HCT116 (cell line): ENCODE measurements at regions not wholly inside any gene's neighbourhood (a gene's known extent, or its start where the extent isn't known, plus 50 kb on each side); places are given as distances from the start of the nearest gene placed in this dataset.

Experiments
- ATAC-seq: fragments of 200-7000 bp; cut with Tn5 transposase; 2 replicates; pipeline ENCODE4 v1.9.1; 2020; ENCODE audit warnings: mild to moderate bottlenecking, moderate library complexity
- BruUV-seq: library from RNA; stranded (reverse); fragments of 400-500 nt; replicated peaks from 2 replicates; lab custom pipeline; 2021; lab: Mats Ljungman, UMichigan
- CTCF ChIA-PET: fragments of 300-600 bp; sonication (Branson Sonifier 250); formaldehyde crosslinking; loops from one replicate; lab custom pipeline; 2021; ENCODE audit warnings: antibody characterized with exemption; lab: Charles Lee
- POLR2A ChIA-PET: fragments of 300-600, 350-600 bp; sonication (Branson Sonifier 250); formaldehyde crosslinking; loops from one replicate; lab custom pipeline; 2021; ENCODE audit warnings: antibody characterized with exemption; lab: Charles Lee
- RAD21 ChIA-PET, 2 experiments: fragments of 300-600 bp; sonication (Branson Sonifier 250); formaldehyde crosslinking; loops; one replicate each; lab custom pipeline; 2023; ENCODE audit warnings: low total read pairs in 2 of 2; ENCODE audit not compliant: uncharacterized antibody in 2 of 2, unreplicated experiment in 2 of 2, low non-redundant PET in 1 of 2; lab: Charles Lee
- DNase-seq: peaks from one replicate; pipeline ENCODE4 v3.0.0-alpha.2; 2010; ENCODE audit warnings: low read depth, low spot score
- H2AFZ ChIP-seq: fragments of 200-600 bp; shearing (Covaris generic), sonication (generic); 2 replicates; pipeline ENCODE4 v1.6.1; 2017; ENCODE audit warnings: low read depth, mixed run types, mixed read lengths, antibody characterized with exemption, low read length; ENCODE audit not compliant: poor library complexity, severe bottlenecking
- H3K27ac ChIP-seq: 2 replicates; pipeline ENCODE4 v1.5.1; 2012; ENCODE audit warnings: low read depth, low read length
- H3K27me3 ChIP-seq: fragments of 200-600 bp; sonication (generic); 2 replicates; pipeline ENCODE4 v1.6.1; 2016; ENCODE audit warnings: mixed run types, low read length, mixed read lengths; ENCODE audit not compliant: insufficient read depth
- H3K36me3 ChIP-seq, 2 experiments: fragments of 200-500 bp in 1 of 2; fragments of 200-600 bp in 1 of 2; sonication (Bioruptor generic) in 1 of 2; sonication (generic) in 1 of 2; 2 replicates each; pipeline versions ENCODE4 v1.5.1 to v1.6.1; 2014 to 2016; ENCODE audit warnings: low read length in 2 of 2, inconsistent platforms in 1 of 2, mixed read lengths in 1 of 2, mixed run types in 1 of 2; ENCODE audit not compliant: insufficient read depth in 2 of 2, control insufficient read depth in 1 of 2
- H3K4me1 ChIP-seq, 2 experiments: fragments of 200-600 bp in 1 of 2; sonication (generic) in 1 of 2; 2 replicates each; pipeline versions ENCODE4 v1.5.1 to v1.6.1; 2012 to 2017; ENCODE audit warnings: low read length in 2 of 2, inconsistent platforms in 1 of 2, mild to moderate bottlenecking in 1 of 2, mixed read lengths in 1 of 2, mixed run types in 1 of 2, moderate library complexity in 1 of 2; ENCODE audit not compliant: insufficient read depth in 2 of 2, control insufficient read depth in 1 of 2
- H3K4me2 ChIP-seq: fragments of 200-600 bp; sonication (generic); 2 replicates; pipeline ENCODE4 v1.6.1; 2017; ENCODE audit warnings: mixed run types, low read length, mixed read lengths
- H3K4me3 ChIP-seq, 2 experiments: fragments of 200-600 bp in 1 of 2; sonication (generic) in 1 of 2; replicated peaks in 1 of 2; 2 replicates each; pipeline ENCODE4 v1.5.1; 2011 to 2016; ENCODE audit warnings: low read length in 2 of 2, control low read depth in 1 of 2, low read depth in 1 of 2, mild to moderate bottlenecking in 1 of 2, mixed read lengths in 1 of 2, mixed run types in 1 of 2
- H3K79me2 ChIP-seq: fragments of 200-600 bp; sonication (generic); 2 replicates; pipeline ENCODE4 v1.6.1; 2017; ENCODE audit warnings: mild to moderate bottlenecking, mixed run types, low read length, moderate library complexity, mixed read lengths; ENCODE audit not compliant: insufficient read depth
- H3K9ac ChIP-seq: fragments of 200-600 bp; sonication (generic); 2 replicates; pipeline ENCODE4 v1.6.1; 2016; ENCODE audit warnings: low read length, mixed read lengths
- H3K9me2 ChIP-seq: fragments of 200-600 bp; sonication (generic), shearing (Covaris generic); 2 replicates; pipeline ENCODE4 v1.6.1; 2017; ENCODE audit warnings: mixed run types, mild to moderate bottlenecking, moderate library complexity; ENCODE audit not compliant: insufficient read depth
- H3K9me3 ChIP-seq, 2 experiments: fragments of 200-500 bp in 1 of 2; fragments of 200-600 bp in 1 of 2; sonication (Bioruptor generic) in 1 of 2; sonication (generic) in 1 of 2; 2 replicates each; pipeline ENCODE4 v1.6.1; 2014 to 2017; ENCODE audit warnings: low read length in 2 of 2, mixed read lengths in 2 of 2, inconsistent platforms in 1 of 2, low read depth in 1 of 2, mild to moderate bottlenecking in 1 of 2, mixed run types in 1 of 2, moderate library complexity in 1 of 2; ENCODE audit not compliant: control insufficient read depth in 1 of 2, insufficient read depth in 1 of 2
- H4K20me1 ChIP-seq: fragments of 200-600 bp; sonication (generic), shearing (Covaris generic); 2 replicates; pipeline ENCODE4 v1.6.1; 2017; ENCODE audit warnings: mixed run types, mild to moderate bottlenecking, moderate library complexity; ENCODE audit not compliant: insufficient read depth
- ATF3 ChIP-seq: IDR thresholded peaks from 2 replicates; pipeline ENCODE4 v1.6.1; 2012
- CBX3 ChIP-seq: IDR thresholded peaks from 2 replicates; pipeline ENCODE4 v1.6.1; 2012; ENCODE audit warnings: low read depth
- CEBPB ChIP-seq: IDR thresholded peaks from 2 replicates; pipeline ENCODE4 v1.6.1; 2012; ENCODE audit warnings: low read depth
- CTCF ChIP-seq, 3 experiments: fragments of 200-600 bp in 1 of 3; sonication (generic) in 1 of 3; IDR thresholded peaks in 2 of 3; conservative IDR thresholded peaks in 1 of 3; 2 replicates each; pipeline ENCODE4 v1.5.1; 2012 to 2017; ENCODE audit warnings: low read depth in 2 of 3, low read length in 2 of 3, antibody characterized with exemption in 1 of 3, borderline replicate concordance in 1 of 3, control low read depth in 1 of 3, mild to moderate bottlenecking in 1 of 3, mixed read lengths in 1 of 3, mixed run types in 1 of 3, moderate library complexity in 1 of 3; ENCODE audit not compliant: insufficient read depth in 1 of 3
- EGR1 ChIP-seq: IDR thresholded peaks from 2 replicates; pipeline ENCODE4 v1.6.1; 2012; ENCODE audit warnings: low read depth
- EZH2 ChIP-seq: fragments of 200-600 bp; sonication (generic); IDR thresholded peaks from 2 replicates; pipeline ENCODE4 v1.6.1; 2017; ENCODE audit warnings: antibody characterized with exemption, mixed run types
- EZH2phosphoT487 ChIP-seq: fragments of 200-600 bp; IDR thresholded peaks from 2 replicates; pipeline ENCODE4 v1.6.1; 2018; ENCODE audit warnings: antibody characterized with exemption, borderline replicate concordance
- FOSL1 ChIP-seq: IDR thresholded peaks from 2 replicates; pipeline ENCODE4 v1.6.1; 2012; ENCODE audit warnings: low read depth
- MAX ChIP-seq: IDR thresholded peaks from 2 replicates; pipeline ENCODE4 v1.6.1; 2012
- POLR2A ChIP-seq: IDR thresholded peaks from 2 replicates; pipeline ENCODE4 v1.7.0; 2011; ENCODE audit warnings: borderline replicate concordance; ENCODE audit not compliant: insufficient read depth, insufficient read length; ENCODE audit errors: extremely low read depth
- POLR2AphosphoS5 ChIP-seq: IDR thresholded peaks from 2 replicates; pipeline ENCODE4 v1.6.1; 2011; ENCODE audit warnings: mild to moderate bottlenecking, low read depth, low read length, moderate library complexity
- RAD21 ChIP-seq: IDR thresholded peaks from 2 replicates; pipeline ENCODE4 v1.6.1; 2012; ENCODE audit warnings: low read depth, mild to moderate bottlenecking
- SIN3A ChIP-seq: IDR thresholded peaks from 2 replicates; pipeline ENCODE4 v1.6.1; 2012; ENCODE audit warnings: low read depth
- SP1 ChIP-seq: IDR thresholded peaks from 2 replicates; pipeline ENCODE4 v1.6.1; 2012; ENCODE audit warnings: low read depth
- SRF ChIP-seq: IDR thresholded peaks from 2 replicates; pipeline ENCODE4 v1.6.1; 2012; ENCODE audit warnings: low read depth
- TCF7L2 ChIP-seq: IDR thresholded peaks from 2 replicates; pipeline ENCODE4 v1.7.0; 2011; ENCODE audit warnings: borderline replicate concordance, inconsistent platforms; ENCODE audit not compliant: insufficient read depth, insufficient read length; ENCODE audit errors: extremely low read depth
- YY1 ChIP-seq: IDR thresholded peaks from 2 replicates; pipeline ENCODE4 v1.6.1; 2011; ENCODE audit warnings: low read length, low read depth, moderate library complexity, mild to moderate bottlenecking; ENCODE audit not compliant: insufficient replicate concordance; ENCODE audit errors: extremely low read depth
- ZBTB33 ChIP-seq: IDR thresholded peaks from 2 replicates; pipeline ENCODE4 v1.6.1; 2011; ENCODE audit warnings: mild to moderate bottlenecking, low read length, moderate library complexity; ENCODE audit not compliant: insufficient replicate concordance; ENCODE audit errors: extremely low read depth
- ZFX ChIP-seq: fragments of 450-650 bp; IDR thresholded peaks from 2 replicates; pipeline ENCODE4 v1.6.1; 2017
- ZNF274 ChIP-seq: fragments of 200-500 bp; sonication (Bioruptor generic); IDR thresholded peaks from 2 replicates; pipeline ENCODE4 v1.6.1; 2014; ENCODE audit warnings: mild to moderate bottlenecking, low read depth, low read length, inconsistent platforms
- intact Hi-C: fragments of 100-400 bp; cut with micrococcal nuclease; formaldehyde crosslinking; loops from 2 replicates; pipeline ENCODE4 v1.10.0; 2022

- Histone ChIP-seq H3K9me3 (peaks cover 5 to 13% of the 10 kb centered on the region in 2 experiments; a peak in 2 of 4 replicates), H3K4me2 (no peak overlapping the region), H3K9ac (no peak overlapping the region), H3K79me2 (no peaks in the 10 kb centered on the region), H4K20me1 (no peaks in the 10 kb centered on the region), H3K27ac (no peak overlapping the region), H3K27me3 (no peaks in the 10 kb centered on the region), H3K36me3 (no peaks in the 10 kb centered on the region), H3K4me1 (no peaks in the 10 kb centered on the region), H2AFZ (no peak overlapping the region), H3K9me2 (no peaks in the 10 kb centered on the region), H3K4me3 (no peak overlapping the region)
- no peak for DNase-seq
- no peak for ATAC-seq
- ChIA-PET RAD21 (no interaction called here), CTCF (no interaction called here), POLR2A (no interaction called here)
- no TSS peak for BruUV-seq
- intact Hi-C loops: no loop called here
- TF ChIP-seq ZFX (no peak), SIN3A (no peak), ZBTB33 (no peak), ZNF274 (no peak), SRF (no peak), EGR1 (no peak), EZH2 (no peak), RAD21 (no peak), EZH2phosphoT487 (no peak), POLR2AphosphoS5 (no peak), CEBPB (no peak), MAX (no peak), ATF3 (no peak), POLR2A (no peak), YY1 (no peak), CTCF (IDR thresholded peaks at IDR 0.05 in 2 of 3, conservative IDR thresholded peaks at IDR 0.05 in 1 of 3; ENCODE audit: borderline replicate concordance in 1 of 3, insufficient read depth in 1 of 3, low read depth in 2 of 3, low read length in 2 of 3) (no peak), CBX3 (no peak), FOSL1 (no peak), TCF7L2 (no peak), SP1 (no peak)
Measured at GRCh38 chr11:24225501-24225900, 271.4 kb upstream of the LUZP2 start.
